Activated CD8-positive, alpha-beta T cell treated with anti-CD3 and anti-CD28 coated beads for 36 hours (primary cell): ENCODE measurements at regions not wholly inside any gene's neighbourhood (a gene's known extent, or its start where the extent isn't known, plus 50 kb on each side); places are given as distances from the start of the nearest gene placed in this dataset.

Experiments used
- ATAC-seq: fragments of 200-7000 bp; cut with Tn5 transposase; one replicate; pipeline ENCODE4 v1.10.0; 2021; ENCODE audit warnings: mild to moderate bottlenecking, moderate library complexity
- CTCF ChIA-PET: fragments of 350-600 bp; sonication (Branson Sonifier 250); formaldehyde crosslinking; loops from one replicate; lab custom pipeline; 2021; ENCODE audit warnings: antibody characterized with exemption; lab: Charles Lee
- POLR2A ChIA-PET: fragments of 350-600 bp; sonication (Branson Sonifier 250); formaldehyde crosslinking; loops from one replicate; lab custom pipeline; 2021; ENCODE audit warnings: antibody characterized with exemption; lab: Charles Lee
- DNase-seq: peaks from one replicate; pipeline ENCODE4 v3.0.0-alpha.2; 2020
- H3K27ac Mint-ChIP-seq: one replicate; pipeline ENCODE4 v1.8.0; 2021; ENCODE audit warnings: mild to moderate bottlenecking, mixed read lengths
- H3K27me3 Mint-ChIP-seq: one replicate; pipeline ENCODE4 v1.8.0; 2021; ENCODE audit warnings: mixed read lengths
- H3K36me3 Mint-ChIP-seq: one replicate; pipeline ENCODE4 v1.8.0; 2021; ENCODE audit warnings: low read depth, mixed read lengths
- H3K4me1 Mint-ChIP-seq: one replicate; pipeline ENCODE4 v1.8.0; 2021; ENCODE audit warnings: low read depth, mixed read lengths
- H3K4me3 Mint-ChIP-seq: one replicate; pipeline ENCODE4 v1.8.0; 2021; ENCODE audit warnings: mild to moderate bottlenecking, moderate library complexity, mixed read lengths
- H3K9me3 Mint-ChIP-seq: one replicate; pipeline ENCODE4 v1.8.0; 2021; ENCODE audit warnings: mixed read lengths
- intact Hi-C: fragments of 100-400 bp; cut with micrococcal nuclease; formaldehyde crosslinking; loops from one replicate; pipeline ENCODE4 v1.10.0; 2022
- TF ChIP-seq, protein P1 (sequence below): fragments of 200-600 bp; IDR thresholded peaks from one replicate; pipeline ENCODE4 v1.8.0; 2022; ENCODE audit warnings: antibody characterized with exemption, mild to moderate bottlenecking

DNA sequence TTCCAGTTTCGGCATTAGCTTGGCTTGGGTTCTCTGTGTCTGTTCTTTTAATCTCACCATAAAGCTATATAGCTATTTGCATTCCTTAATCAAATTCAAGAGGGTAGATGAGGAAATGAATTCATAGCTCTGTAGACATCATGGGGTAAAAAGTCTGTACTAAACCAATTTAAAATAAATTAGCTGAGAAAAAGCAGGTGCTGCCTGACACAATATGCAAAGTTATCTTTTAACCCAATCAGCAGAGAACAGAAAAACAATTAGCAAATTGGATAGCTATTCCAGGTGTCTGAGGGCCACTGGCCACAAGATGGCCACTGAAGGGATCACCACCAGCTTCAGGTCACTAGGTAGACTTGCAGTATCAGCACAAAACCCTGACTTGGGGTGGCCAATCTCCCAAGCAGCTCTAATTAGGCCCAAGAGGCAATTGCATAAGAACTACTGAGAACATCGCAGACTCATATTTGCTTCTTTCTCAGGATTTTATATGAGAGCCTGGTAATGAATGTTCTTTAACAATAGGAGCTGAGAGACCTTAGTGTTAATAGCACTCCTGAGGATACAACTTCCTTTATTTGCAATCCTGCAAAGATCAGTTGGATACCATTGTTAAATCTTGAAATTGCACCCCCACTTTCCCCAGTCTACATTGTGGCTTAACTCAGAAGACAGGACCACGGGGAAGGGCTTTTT lies 494.3 kb downstream of the PDCD6IP start:
- peaks cover 2% of the 10 kb centered on the region for H3K27me3 Mint-ChIP-seq
- ATAC-seq: no peak

DNA sequence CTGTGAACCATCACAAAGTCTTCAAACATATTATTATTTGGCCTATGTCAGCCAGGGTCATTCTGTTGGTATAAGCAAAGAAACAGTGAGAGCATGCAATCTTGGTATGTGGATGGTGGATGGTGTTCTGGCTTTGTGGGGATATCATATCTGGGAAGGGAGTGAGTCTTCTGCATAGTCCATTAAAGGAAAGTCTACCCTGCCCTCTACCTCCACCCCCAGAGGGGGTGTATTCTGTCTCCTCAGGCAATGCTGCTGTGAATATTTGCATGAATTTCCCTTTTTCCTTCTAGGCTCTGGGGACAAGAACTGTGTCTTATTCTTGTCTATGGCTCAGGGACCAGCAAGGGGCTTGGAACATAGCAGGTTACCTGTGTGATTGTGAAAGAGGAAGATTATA lies 495.8 kb downstream of the PDCD6IP start:
- Mint-ChIP-seq H3K27me3 (peaks cover 1% of the 10 kb centered on the region), H3K36me3 (no peaks in the 10 kb centered on the region), H3K27ac (no peak overlapping the region), H3K4me1 (no peaks in the 10 kb centered on the region), H3K9me3 (no peaks in the 10 kb centered on the region), H3K4me3 (no peak overlapping the region)
- ChIA-PET POLR2A (interaction anchor here (1.5 kb wide), 1 partner anchor 17 kb away, joined by 4 read pairs; no protein-coding TSS in a partner anchor), CTCF (no interaction called here)
- intact Hi-C loops: no loop called here
- DNase-seq (no peak), ATAC-seq (no peak)
- TF ChIP-seq, protein P1, sequence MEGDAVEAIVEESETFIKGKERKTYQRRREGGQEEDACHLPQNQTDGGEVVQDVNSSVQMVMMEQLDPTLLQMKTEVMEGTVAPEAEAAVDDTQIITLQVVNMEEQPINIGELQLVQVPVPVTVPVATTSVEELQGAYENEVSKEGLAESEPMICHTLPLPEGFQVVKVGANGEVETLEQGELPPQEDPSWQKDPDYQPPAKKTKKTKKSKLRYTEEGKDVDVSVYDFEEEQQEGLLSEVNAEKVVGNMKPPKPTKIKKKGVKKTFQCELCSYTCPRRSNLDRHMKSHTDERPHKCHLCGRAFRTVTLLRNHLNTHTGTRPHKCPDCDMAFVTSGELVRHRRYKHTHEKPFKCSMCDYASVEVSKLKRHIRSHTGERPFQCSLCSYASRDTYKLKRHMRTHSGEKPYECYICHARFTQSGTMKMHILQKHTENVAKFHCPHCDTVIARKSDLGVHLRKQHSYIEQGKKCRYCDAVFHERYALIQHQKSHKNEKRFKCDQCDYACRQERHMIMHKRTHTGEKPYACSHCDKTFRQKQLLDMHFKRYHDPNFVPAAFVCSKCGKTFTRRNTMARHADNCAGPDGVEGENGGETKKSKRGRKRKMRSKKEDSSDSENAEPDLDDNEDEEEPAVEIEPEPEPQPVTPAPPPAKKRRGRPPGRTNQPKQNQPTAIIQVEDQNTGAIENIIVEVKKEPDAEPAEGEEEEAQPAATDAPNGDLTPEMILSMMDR: no peak

More for the DNA sequence above, 494.3 kb downstream of the PDCD6IP start:
- H3K4me1 Mint-ChIP-seq: no peaks in the 10 kb centered on the region
- CTCF ChIA-PET: no interaction called here
- H3K4me3 Mint-ChIP-seq: no peak overlapping the region
- no peak for DNase-seq
- H3K36me3 Mint-ChIP-seq: no peaks in the 10 kb centered on the region
- TF ChIP-seq, protein P1: no peak
- intact Hi-C loops: no loop called here
- H3K27ac Mint-ChIP-seq: no peak overlapping the region
- H3K9me3 Mint-ChIP-seq: no peaks in the 10 kb centered on the region
- POLR2A ChIA-PET: no interaction called here

DNA sequence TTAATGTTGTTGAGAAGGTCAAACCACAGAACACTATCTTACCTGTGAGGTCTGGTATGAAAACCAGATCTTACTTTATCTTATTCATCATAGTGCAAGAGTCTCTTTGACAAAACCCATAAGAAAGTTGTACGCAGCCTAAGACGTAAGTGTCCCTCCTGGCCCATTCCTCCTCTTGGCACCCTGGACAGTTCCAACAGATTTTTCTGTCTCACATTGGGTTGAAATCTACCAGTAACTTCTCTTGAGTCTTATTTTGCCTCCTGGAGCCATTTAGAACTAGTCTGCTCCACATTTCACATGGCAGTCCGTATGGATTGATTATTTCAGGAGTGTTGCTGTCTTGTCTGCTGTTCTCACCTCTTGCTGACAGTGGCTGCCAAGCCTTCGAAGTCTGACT lies 498.4 kb downstream of the PDCD6IP start:
- no peak for DNase-seq
- H3K36me3 Mint-ChIP-seq: no peaks in the 10 kb centered on the region
- H3K27ac Mint-ChIP-seq: no peak overlapping the region
- TF ChIP-seq, protein P1: no peak
- CTCF ChIA-PET: no interaction called here
- intact Hi-C loops: no loop called here
- POLR2A ChIA-PET: no interaction called here
- H3K4me1 Mint-ChIP-seq: no peaks in the 10 kb centered on the region
- H3K9me3 Mint-ChIP-seq: no peaks in the 10 kb centered on the region
- peaks cover 1% of the 10 kb centered on the region for H3K27me3 Mint-ChIP-seq
- no peak for ATAC-seq
- no peak overlapping the region for H3K4me3 Mint-ChIP-seq

DNA sequence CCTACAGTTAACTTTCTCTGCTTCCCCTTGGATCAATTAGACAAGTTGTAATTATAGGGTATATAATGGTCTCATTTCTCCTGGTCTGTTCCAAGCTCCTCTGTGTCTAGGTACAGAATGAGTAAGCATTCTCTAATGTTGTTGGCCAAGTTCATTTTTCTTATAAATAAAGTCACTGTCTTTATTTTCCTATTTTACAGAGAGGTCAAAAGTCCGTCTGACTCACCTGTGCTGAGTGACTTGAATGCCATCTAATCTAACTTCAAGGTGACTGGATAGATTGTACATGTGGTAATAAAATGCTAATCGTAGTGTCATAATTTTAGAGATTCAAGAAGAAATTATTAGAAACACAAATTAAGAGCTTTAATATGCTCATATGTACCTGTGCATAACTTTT lies 500.2 kb downstream of the PDCD6IP start:
- Mint-ChIP-seq H3K36me3 (no peaks in the 10 kb centered on the region), H3K27me3 (peaks cover 1% of the 10 kb centered on the region), H3K9me3 (no peaks in the 10 kb centered on the region), H3K27ac (no peak overlapping the region), H3K4me1 (no peaks in the 10 kb centered on the region), H3K4me3 (no peak overlapping the region)
- ChIA-PET CTCF (no interaction called here), POLR2A (interaction anchor here (1.2 kb wide), 1 partner anchor 8 kb away, joined by 3 read pairs; no protein-coding TSS in a partner anchor)
- TF ChIP-seq, protein P1: no peak
- ATAC-seq (no peak), DNase-seq (no peak)
- intact Hi-C loops: no loop called here

DNA sequence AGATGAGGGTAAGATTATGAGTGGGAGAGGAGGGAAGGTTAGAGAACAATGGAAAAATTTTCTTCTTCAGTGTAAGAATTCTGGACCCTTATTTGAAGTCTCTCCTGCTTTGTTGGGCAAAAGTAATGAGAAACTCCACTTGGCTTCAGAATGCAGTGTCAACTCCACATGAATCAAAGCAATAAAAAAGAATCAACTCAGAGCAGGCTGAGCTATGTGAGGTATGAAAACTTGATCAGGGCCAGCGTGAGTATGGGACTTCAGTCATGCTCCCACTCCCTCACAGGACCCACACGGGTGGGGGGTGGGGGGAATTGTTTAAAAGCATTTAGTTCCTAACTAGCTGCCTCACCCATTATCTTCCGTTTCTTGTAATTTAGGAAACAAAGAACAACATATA lies 502.2 kb downstream of the PDCD6IP start:
- DNase-seq: no peak
- H3K36me3 Mint-ChIP-seq: no peaks in the 10 kb centered on the region
- no peak overlapping the region for H3K4me3 Mint-ChIP-seq
- H3K27me3 Mint-ChIP-seq: peaks cover 1% of the 10 kb centered on the region
- H3K9me3 Mint-ChIP-seq: no peaks in the 10 kb centered on the region
- H3K27ac Mint-ChIP-seq: no peak overlapping the region
- CTCF ChIA-PET: no interaction called here
- no peaks in the 10 kb centered on the region for H3K4me1 Mint-ChIP-seq
- TF ChIP-seq, protein P1: no peak
- ATAC-seq: no peak
- POLR2A ChIA-PET: no interaction called here
- intact Hi-C loops: no loop called here
